ENCODE measurements at regions not wholly inside any gene's neighbourhood (a gene's known extent, or its start where the extent isn't known, plus 50 kb on each side); places are given as distances from the start of the nearest gene placed in this dataset.
A peak's percentile ranks its signal among the peaks of the same experiment; 100 is the strongest.
"Not testable (repeated sequence)": the region's sequence is repeated elsewhere in the genome, so short reads cannot be mapped to it uniquely, and the experiment has no call there.

GRCh38 chr6:153984811-153985210 is 54.2 kb upstream of the OPRM1 start:
- intact Hi-C loops (cut with DNase I), result no loop called here
- no peak for DNase-seq (ENCODE audit: missing footprints)
- ATAC-seq, result no peak

- ATAC-seq (no peak), DNase-seq (ENCODE audit: missing footprints) (no peak)
- intact Hi-C loops (cut with DNase I), result no loop called here
These were observed 58.9 kb upstream of the OPRM1 start for GRCh38 chr6:153980171-153980570.

- intact Hi-C loops (cut with DNase I); ATAC-seq; DNase-seq (ENCODE audit: missing footprints): not testable (repeated sequence)
These were observed 60.0 kb upstream of the OPRM1 start for GRCh38 chr6:153978911-153979548.

- DNase-seq (ENCODE audit: missing footprints) (no peak), ATAC-seq (peak; percentile 84)
- intact Hi-C loops (cut with DNase I), result no loop called here
These were observed 61.9 kb upstream of the OPRM1 start for GRCh38 chr6:153976921-153977693.

- no peak for ATAC-seq
- intact Hi-C loops (cut with DNase I), result no loop called here
- no peak for DNase-seq (ENCODE audit: missing footprints)
These were observed 73.0 kb upstream of the OPRM1 start for GRCh38 chr6:153966001-153966400.

- intact Hi-C loops (cut with DNase I), result no loop called here
- DNase-seq (ENCODE audit: missing footprints) (no peak), ATAC-seq (no peak)
These were observed 75.7 kb upstream of the OPRM1 start for GRCh38 chr6:153963352-153963751.

GRCh38 chr6:153962555-153962954 is 76.5 kb upstream of the OPRM1 start:
- intact Hi-C loops (cut with DNase I), result no loop called here

GRCh38 chr6:153960741-153961140 is 78.3 kb upstream of the OPRM1 start:
- ATAC-seq (no peak), DNase-seq (ENCODE audit: missing footprints) (no peak)
- intact Hi-C loops (cut with DNase I), result no loop called here

More at GRCh38 chr6:153962555-153962954, 76.5 kb upstream of the OPRM1 start:
- DNase-seq (ENCODE audit: missing footprints) (no peak), ATAC-seq (no peak)

GRCh38 chr6:153960281-153960680 is 78.8 kb upstream of the OPRM1 start:
- no peak for ATAC-seq
- intact Hi-C loops (cut with DNase I), result no loop called here
- DNase-seq (ENCODE audit: missing footprints), result no peak

GRCh38 chr6:153959276-153959675 is 79.8 kb upstream of the OPRM1 start:
- ATAC-seq (no peak), DNase-seq (ENCODE audit: missing footprints) (no peak)
- intact Hi-C loops (cut with DNase I), result no loop called here

- ATAC-seq (no peak), DNase-seq (ENCODE audit: missing footprints) (no peak)
- intact Hi-C loops (cut with DNase I), result no loop called here
These were observed 80.2 kb upstream of the OPRM1 start for GRCh38 chr6:153958860-153959259.

- no peak for ATAC-seq
- no peak for DNase-seq (ENCODE audit: missing footprints)
- intact Hi-C loops (cut with DNase I), result no loop called here
These were observed 81.6 kb upstream of the OPRM1 start for GRCh38 chr6:153957394-153957793.

GRCh38 chr6:153956808-153957207 is 82.2 kb upstream of the OPRM1 start:
- no peak for DNase-seq (ENCODE audit: missing footprints)
- ATAC-seq, result no peak
- intact Hi-C loops (cut with DNase I), result no loop called here

GRCh38 chr6:153949616-153950015 is 89.4 kb upstream of the OPRM1 start:
- no peak for DNase-seq (ENCODE audit: missing footprints)
- ATAC-seq, result no peak
- intact Hi-C loops (cut with DNase I), result loop anchor here (5.0 kb wide), 1 partner anchor 717 kb away; no protein-coding TSS in a partner anchor

GRCh38 chr6:153947808-153948447 is 91.1 kb upstream of the OPRM1 start:
- DNase-seq (ENCODE audit: missing footprints) (no peak), ATAC-seq (no peak)
- intact Hi-C loops (cut with DNase I), result loop anchor here (5.0 kb wide), 1 partner anchor 716 kb away; no protein-coding TSS in a partner anchor

GRCh38 chr6:153944201-153944600 is 94.8 kb upstream of the OPRM1 start:
- intact Hi-C loops (cut with DNase I), result no loop called here
- DNase-seq (ENCODE audit: missing footprints), result no peak
- ATAC-seq, result no peak

- DNase-seq (ENCODE audit: missing footprints) (no peak), ATAC-seq (no peak)
- intact Hi-C loops (cut with DNase I), result no loop called here
These were observed 96.7 kb upstream of the OPRM1 start for GRCh38 chr6:153942361-153942760.

GRCh38 chr6:153941768-153942167 is 97.3 kb upstream of the OPRM1 start:
- intact Hi-C loops (cut with DNase I), result no loop called here
- DNase-seq (ENCODE audit: missing footprints) (no peak), ATAC-seq (no peak)

- ATAC-seq (no peak), DNase-seq (ENCODE audit: missing footprints) (peak; percentile 52)
- intact Hi-C loops (cut with DNase I), result no loop called here
These were observed 100.2 kb upstream of the OPRM1 start for GRCh38 chr6:153938876-153939275.

- ATAC-seq (no peak), DNase-seq (ENCODE audit: missing footprints) (no peak)
- intact Hi-C loops (cut with DNase I), result no loop called here
These were observed 107.6 kb upstream of the OPRM1 start for GRCh38 chr6:153931431-153931830.

All from Right ventricle myocardium inferior (tissue), 1 donor.